AG09319 (cell line): ENCODE measurements at regions not wholly inside any gene's neighbourhood (a gene's known extent, or its start where the extent isn't known, plus 50 kb on each side); places are given as distances from the start of the nearest gene placed in this dataset.

Source experiments
- DNase-seq: peaks from one replicate; pipeline ENCODE4 v3.0.0-alpha.2; 2010; ENCODE audit warnings: low read depth; ENCODE audit errors: extremely low read depth
- TF ChIP-seq, protein P1 (sequence below): IDR thresholded peaks from 2 replicates; pipeline ENCODE4 v1.5.1; 2011; ENCODE audit warnings: low read depth, mild to moderate bottlenecking, inconsistent platforms, low read length, moderate library complexity

- DNase-seq = no peak
- TF ChIP-seq, protein P1, sequence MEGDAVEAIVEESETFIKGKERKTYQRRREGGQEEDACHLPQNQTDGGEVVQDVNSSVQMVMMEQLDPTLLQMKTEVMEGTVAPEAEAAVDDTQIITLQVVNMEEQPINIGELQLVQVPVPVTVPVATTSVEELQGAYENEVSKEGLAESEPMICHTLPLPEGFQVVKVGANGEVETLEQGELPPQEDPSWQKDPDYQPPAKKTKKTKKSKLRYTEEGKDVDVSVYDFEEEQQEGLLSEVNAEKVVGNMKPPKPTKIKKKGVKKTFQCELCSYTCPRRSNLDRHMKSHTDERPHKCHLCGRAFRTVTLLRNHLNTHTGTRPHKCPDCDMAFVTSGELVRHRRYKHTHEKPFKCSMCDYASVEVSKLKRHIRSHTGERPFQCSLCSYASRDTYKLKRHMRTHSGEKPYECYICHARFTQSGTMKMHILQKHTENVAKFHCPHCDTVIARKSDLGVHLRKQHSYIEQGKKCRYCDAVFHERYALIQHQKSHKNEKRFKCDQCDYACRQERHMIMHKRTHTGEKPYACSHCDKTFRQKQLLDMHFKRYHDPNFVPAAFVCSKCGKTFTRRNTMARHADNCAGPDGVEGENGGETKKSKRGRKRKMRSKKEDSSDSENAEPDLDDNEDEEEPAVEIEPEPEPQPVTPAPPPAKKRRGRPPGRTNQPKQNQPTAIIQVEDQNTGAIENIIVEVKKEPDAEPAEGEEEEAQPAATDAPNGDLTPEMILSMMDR = no peak
These were observed 1615.4 kb downstream of the EFNB2 start for GRCh38 chr13:104920091-104920490.

DNA sequence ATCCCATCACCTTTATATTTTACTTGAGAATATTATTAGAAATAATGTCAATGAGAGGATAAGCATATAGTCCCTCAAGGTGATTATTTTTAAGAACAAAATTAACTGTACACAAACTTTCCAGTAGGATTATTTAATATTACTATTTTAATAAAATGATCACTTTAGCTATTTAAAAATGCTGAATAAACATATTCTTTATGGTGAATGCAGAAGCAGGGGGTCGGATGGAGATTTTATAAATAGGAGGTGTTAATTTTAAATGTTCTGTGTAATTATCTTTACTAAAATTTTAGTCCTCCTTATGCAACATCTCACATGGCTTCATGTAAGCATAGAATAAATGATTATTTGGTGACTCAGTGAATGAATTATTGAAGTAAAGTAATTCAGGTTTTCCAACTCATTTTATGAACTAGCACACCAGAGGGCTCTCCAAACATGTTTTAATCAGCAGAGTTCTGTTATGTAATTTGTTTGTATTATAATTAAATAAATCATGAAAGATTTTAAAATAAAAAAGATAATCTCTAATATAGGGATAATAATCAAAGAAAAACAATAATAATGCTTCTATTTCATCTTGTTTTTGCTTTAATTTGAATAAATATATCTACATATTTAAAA is 1635.2 kb downstream of the EFNB2 start:
- TF ChIP-seq, protein P1 = no peak
- no peak for DNase-seq

GRCh38 chr13:104898484-104898883 is 1637.0 kb downstream of the EFNB2 start:
- TF ChIP-seq, protein P1 = no peak
- no peak for DNase-seq

GRCh38 chr13:104895521-104895920 is 1639.9 kb downstream of the EFNB2 start:
- no peak for DNase-seq
- TF ChIP-seq, protein P1 = no peak

- TF ChIP-seq, protein P1 = no peak
- DNase-seq = no peak
These were observed 1660.3 kb downstream of the EFNB2 start for GRCh38 chr13:104875038-104875754.

DNA sequence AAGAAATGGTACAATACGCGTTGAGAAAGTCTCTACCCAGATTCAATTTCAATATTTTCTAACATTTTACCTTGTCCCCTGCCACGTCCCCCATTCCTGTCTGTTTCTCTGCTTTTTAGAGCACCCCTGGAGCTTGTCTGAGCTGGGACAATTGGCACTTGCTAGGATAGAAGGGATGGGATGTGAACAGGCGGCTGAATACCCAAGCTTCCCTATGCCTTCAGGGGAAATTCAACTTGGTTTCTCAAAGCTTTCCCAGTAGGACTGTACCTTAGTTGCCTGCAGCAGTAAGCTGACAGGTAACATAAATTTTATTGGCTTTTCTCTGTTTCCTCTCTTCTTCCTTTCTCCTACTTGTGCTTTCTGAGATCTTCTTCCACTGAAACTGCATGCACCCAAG is 1663.3 kb downstream of the EFNB2 start:
- TF ChIP-seq, protein P1 = no peak
- DNase-seq = no peak

GRCh38 chr13:104871456-104871855 is 1664.0 kb downstream of the EFNB2 start:
- TF ChIP-seq, protein P1 = no peak
- DNase-seq = no peak
